ENCODE measurements at regions not wholly inside any gene's neighbourhood (a gene's known extent, or its start where the extent isn't known, plus 50 kb on each side); places are given as distances from the start of the nearest gene placed in this dataset.

- TF ChIP-seq RAD21 (IDR thresholded peaks at IDR 0.05 in 1 of 2, conservative IDR thresholded peaks at IDR 0.05 in 1 of 2; ENCODE audit: low read depth in 2 of 2, low read length in 2 of 2), result no peak
Measured at GRCh38 chr7:136251826-136252225, 274.7 kb upstream of the MTPN start (continued).
